OCI-LY1 (cell line): ENCODE measurements at regions not wholly inside any gene's neighbourhood (a gene's known extent, or its start where the extent isn't known, plus 50 kb on each side); places are given as distances from the start of the nearest gene placed in this dataset.

Source experiments
- EZH2 ChIP-seq: fragments of 200-600 bp; sonication (generic), shearing (Covaris generic); IDR thresholded peaks from 2 replicates; pipeline ENCODE4 v1.8.0; 2017; ENCODE audit warnings: borderline replicate concordance, mixed run types, mild to moderate bottlenecking, antibody characterized with exemption, low read length, moderate library complexity, mixed read lengths
- TF ChIP-seq, protein P1 (sequence below): fragments of 200-600 bp; sonication (generic), shearing (Covaris generic); IDR thresholded peaks from 2 replicates; pipeline ENCODE4 v1.5.1; 2017; ENCODE audit warnings: mild to moderate bottlenecking, antibody characterized with exemption, low read length, moderate library complexity, mixed read lengths

GRCh38 chrX:94854251-94854650 is 1180.2 kb downstream of the FAM133A start:
- TF ChIP-seq, protein P1, sequence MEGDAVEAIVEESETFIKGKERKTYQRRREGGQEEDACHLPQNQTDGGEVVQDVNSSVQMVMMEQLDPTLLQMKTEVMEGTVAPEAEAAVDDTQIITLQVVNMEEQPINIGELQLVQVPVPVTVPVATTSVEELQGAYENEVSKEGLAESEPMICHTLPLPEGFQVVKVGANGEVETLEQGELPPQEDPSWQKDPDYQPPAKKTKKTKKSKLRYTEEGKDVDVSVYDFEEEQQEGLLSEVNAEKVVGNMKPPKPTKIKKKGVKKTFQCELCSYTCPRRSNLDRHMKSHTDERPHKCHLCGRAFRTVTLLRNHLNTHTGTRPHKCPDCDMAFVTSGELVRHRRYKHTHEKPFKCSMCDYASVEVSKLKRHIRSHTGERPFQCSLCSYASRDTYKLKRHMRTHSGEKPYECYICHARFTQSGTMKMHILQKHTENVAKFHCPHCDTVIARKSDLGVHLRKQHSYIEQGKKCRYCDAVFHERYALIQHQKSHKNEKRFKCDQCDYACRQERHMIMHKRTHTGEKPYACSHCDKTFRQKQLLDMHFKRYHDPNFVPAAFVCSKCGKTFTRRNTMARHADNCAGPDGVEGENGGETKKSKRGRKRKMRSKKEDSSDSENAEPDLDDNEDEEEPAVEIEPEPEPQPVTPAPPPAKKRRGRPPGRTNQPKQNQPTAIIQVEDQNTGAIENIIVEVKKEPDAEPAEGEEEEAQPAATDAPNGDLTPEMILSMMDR, result no peak
- no peak for TF ChIP-seq EZH2
